OCI-LY7 (cell line): ENCODE measurements at regions not wholly inside any gene's neighbourhood (a gene's known extent, or its start where the extent isn't known, plus 50 kb on each side); places are given as distances from the start of the nearest gene placed in this dataset.

Experiments used
- BruUV-seq: library from RNA; stranded (reverse); fragments of 400-500 nt; replicated peaks from 2 replicates; lab custom pipeline; 2021; lab: Mats Ljungman, UMichigan
- CTCF ChIA-PET: fragments of 300-600 bp; sonication (Branson Sonifier 250); formaldehyde crosslinking; loops from one replicate; lab custom pipeline; 2022; ENCODE audit warnings: antibody characterized with exemption; ENCODE audit not compliant: unreplicated experiment; lab: Charles Lee
- POLR2A ChIA-PET: fragments of 300-600 bp; sonication (Branson Sonifier 250); formaldehyde crosslinking; loops from one replicate; lab custom pipeline; 2022; ENCODE audit warnings: antibody characterized with exemption; lab: Charles Lee
- DNase-seq: peaks from one replicate; pipeline ENCODE4 v3.0.0-alpha.2; 2015; ENCODE audit warnings: low spot score
- H2AFZ ChIP-seq: fragments of 200-600 bp; sonication (generic), shearing (Covaris generic); 2 replicates; pipeline ENCODE4 v1.6.1; 2014; ENCODE audit warnings: mild to moderate bottlenecking, antibody characterized with exemption, low read length, moderate library complexity
- H3K27ac ChIP-seq: fragments of 200-600 bp; sonication (generic); 2 replicates; pipeline ENCODE4 v1.5.1; 2014; ENCODE audit warnings: mixed run types, low read depth, mild to moderate bottlenecking, moderate library complexity, low read length, inconsistent platforms; ENCODE audit not compliant: poor library complexity, severe bottlenecking
- H3K36me3 ChIP-seq: fragments of 200-600 bp; sonication (generic); 2 replicates; pipeline ENCODE4 v1.6.1; 2014; ENCODE audit warnings: mild to moderate bottlenecking, antibody characterized with exemption, low read length, moderate library complexity, mixed read lengths; ENCODE audit not compliant: insufficient read depth
- H3K4me1 ChIP-seq: fragments of 200-600 bp; sonication (generic); 2 replicates; pipeline ENCODE4 v1.5.1; 2014; ENCODE audit warnings: mild to moderate bottlenecking, low read length; ENCODE audit not compliant: insufficient read depth, poor library complexity, severe bottlenecking
- H3K4me2 ChIP-seq: fragments of 200-600 bp; sonication (generic); 2 replicates; pipeline ENCODE4 v1.6.1; 2014; ENCODE audit warnings: mild to moderate bottlenecking, low read length
- H3K4me3 ChIP-seq: fragments of 200-600 bp; sonication (generic); 2 replicates; pipeline ENCODE4 v1.5.1; 2014; ENCODE audit warnings: mild to moderate bottlenecking, low read depth, low read length; ENCODE audit not compliant: poor library complexity, severe bottlenecking
- H3K79me2 ChIP-seq: fragments of 200-600 bp; sonication (generic); 2 replicates; pipeline ENCODE4 v1.6.1; 2016; ENCODE audit warnings: low read depth, mild to moderate bottlenecking, low read length, moderate library complexity, mixed read lengths; ENCODE audit not compliant: insufficient read depth
- H3K9me2 ChIP-seq: fragments of 200-600 bp; sonication (generic); 2 replicates; pipeline ENCODE4 v1.6.1; 2016; ENCODE audit warnings: mild to moderate bottlenecking, low read length, mixed read lengths; ENCODE audit not compliant: insufficient read depth
- H3K9me3 ChIP-seq: fragments of 200-600 bp; sonication (generic); 2 replicates; pipeline ENCODE4 v1.6.1; 2014; ENCODE audit warnings: mild to moderate bottlenecking, mixed run types, low read length, mixed read lengths
- H4K20me1 ChIP-seq: fragments of 200-600 bp; sonication (generic); 2 replicates; pipeline ENCODE4 v1.6.1; 2014; ENCODE audit warnings: mild to moderate bottlenecking, antibody characterized with exemption, low read length, moderate library complexity, mixed read lengths; ENCODE audit not compliant: insufficient read depth
- EZH2phosphoT487 ChIP-seq: fragments of 200-600 bp; sonication (generic); IDR thresholded peaks from 2 replicates; pipeline ENCODE4 v1.6.1; 2018; ENCODE audit warnings: low read depth, borderline replicate concordance, mild to moderate bottlenecking, mixed run types, antibody characterized with exemption, low read length, moderate library complexity, mixed read lengths
- intact Hi-C: fragments of 100-400 bp; cut with micrococcal nuclease; formaldehyde crosslinking; loops from one replicate; pipeline ENCODE4 v1.10.0; 2022; ENCODE audit not compliant: unreplicated experiment
- TF ChIP-seq, protein P1 (sequence below): fragments of 200-600 bp; sonication (generic); conservative IDR thresholded peaks from 2 replicates; pipeline ENCODE4 v1.5.1; 2014; ENCODE audit warnings: mild to moderate bottlenecking, antibody characterized with exemption, low read length, moderate library complexity, mixed read lengths

DNA sequence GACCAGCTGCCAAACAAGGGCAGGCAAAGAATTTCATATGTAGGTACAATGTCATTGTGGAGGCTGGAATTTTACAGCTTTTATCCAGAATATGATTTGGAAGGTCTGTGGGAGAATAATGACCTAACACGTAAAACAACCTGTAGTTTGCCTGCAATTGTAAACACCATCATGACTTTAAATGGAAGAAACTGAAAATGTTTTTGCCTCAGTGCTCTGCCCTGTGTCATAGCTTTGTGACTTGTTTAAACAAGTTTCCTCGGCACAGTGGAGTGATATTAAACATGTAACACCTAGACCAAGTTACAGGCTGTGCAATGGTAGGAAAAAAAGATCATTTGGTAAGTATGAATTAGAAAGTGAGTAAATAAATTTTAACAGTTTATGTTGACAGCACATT, 171.6 kb upstream of the MBNL1 start:
- H4K20me1 ChIP-seq: no peaks in the 10 kb centered on the region
- ChIA-PET CTCF (no interaction called here), POLR2A (interaction anchor here (0.6 to 1.0 kb wide), 3 partner anchors 8 to 29 kb away, joined by 3 read pairs; no protein-coding TSS in a partner anchor)
- no peaks in the 10 kb centered on the region for H3K4me1 ChIP-seq
- no TSS peak for BruUV-seq
- no peak overlapping the region for H3K4me3 ChIP-seq
- H3K36me3 ChIP-seq: no peaks in the 10 kb centered on the region
- H2AFZ ChIP-seq: no peak overlapping the region
- TF ChIP-seq, protein P1, sequence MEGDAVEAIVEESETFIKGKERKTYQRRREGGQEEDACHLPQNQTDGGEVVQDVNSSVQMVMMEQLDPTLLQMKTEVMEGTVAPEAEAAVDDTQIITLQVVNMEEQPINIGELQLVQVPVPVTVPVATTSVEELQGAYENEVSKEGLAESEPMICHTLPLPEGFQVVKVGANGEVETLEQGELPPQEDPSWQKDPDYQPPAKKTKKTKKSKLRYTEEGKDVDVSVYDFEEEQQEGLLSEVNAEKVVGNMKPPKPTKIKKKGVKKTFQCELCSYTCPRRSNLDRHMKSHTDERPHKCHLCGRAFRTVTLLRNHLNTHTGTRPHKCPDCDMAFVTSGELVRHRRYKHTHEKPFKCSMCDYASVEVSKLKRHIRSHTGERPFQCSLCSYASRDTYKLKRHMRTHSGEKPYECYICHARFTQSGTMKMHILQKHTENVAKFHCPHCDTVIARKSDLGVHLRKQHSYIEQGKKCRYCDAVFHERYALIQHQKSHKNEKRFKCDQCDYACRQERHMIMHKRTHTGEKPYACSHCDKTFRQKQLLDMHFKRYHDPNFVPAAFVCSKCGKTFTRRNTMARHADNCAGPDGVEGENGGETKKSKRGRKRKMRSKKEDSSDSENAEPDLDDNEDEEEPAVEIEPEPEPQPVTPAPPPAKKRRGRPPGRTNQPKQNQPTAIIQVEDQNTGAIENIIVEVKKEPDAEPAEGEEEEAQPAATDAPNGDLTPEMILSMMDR: no peak
- no peak for TF ChIP-seq EZH2phosphoT487
- no peak overlapping the region for H3K27ac ChIP-seq
- intact Hi-C loops: no loop called here
- no peak for DNase-seq
- no peaks in the 10 kb centered on the region for H3K9me3 ChIP-seq
- no peaks in the 10 kb centered on the region for H3K79me2 ChIP-seq
- H3K9me2 ChIP-seq: no peaks in the 10 kb centered on the region
- H3K4me2 ChIP-seq: no peak overlapping the region

GRCh38 chr3:152097770-152098169, 171.0 kb upstream of the MBNL1 start:
- ChIA-PET CTCF (no interaction called here), POLR2A (interaction anchor here (0.6 to 1.0 kb wide), 3 partner anchors 9 to 37 kb away, joined by 3 read pairs; no protein-coding TSS in a partner anchor)
- Histone ChIP-seq H3K9me2 (no peaks in the 10 kb centered on the region), H4K20me1 (no peaks in the 10 kb centered on the region), H3K27ac (no peak overlapping the region), H3K79me2 (no peaks in the 10 kb centered on the region), H3K4me3 (no peak overlapping the region), H3K4me1 (no peaks in the 10 kb centered on the region), H3K36me3 (no peaks in the 10 kb centered on the region), H3K4me2 (no peak overlapping the region), H2AFZ (no peak overlapping the region), H3K9me3 (no peaks in the 10 kb centered on the region)
- TF ChIP-seq, protein P1: no peak
- no peak for TF ChIP-seq EZH2phosphoT487
- intact Hi-C loops: no loop called here
- DNase-seq: no peak
- no TSS peak for BruUV-seq

DNA sequence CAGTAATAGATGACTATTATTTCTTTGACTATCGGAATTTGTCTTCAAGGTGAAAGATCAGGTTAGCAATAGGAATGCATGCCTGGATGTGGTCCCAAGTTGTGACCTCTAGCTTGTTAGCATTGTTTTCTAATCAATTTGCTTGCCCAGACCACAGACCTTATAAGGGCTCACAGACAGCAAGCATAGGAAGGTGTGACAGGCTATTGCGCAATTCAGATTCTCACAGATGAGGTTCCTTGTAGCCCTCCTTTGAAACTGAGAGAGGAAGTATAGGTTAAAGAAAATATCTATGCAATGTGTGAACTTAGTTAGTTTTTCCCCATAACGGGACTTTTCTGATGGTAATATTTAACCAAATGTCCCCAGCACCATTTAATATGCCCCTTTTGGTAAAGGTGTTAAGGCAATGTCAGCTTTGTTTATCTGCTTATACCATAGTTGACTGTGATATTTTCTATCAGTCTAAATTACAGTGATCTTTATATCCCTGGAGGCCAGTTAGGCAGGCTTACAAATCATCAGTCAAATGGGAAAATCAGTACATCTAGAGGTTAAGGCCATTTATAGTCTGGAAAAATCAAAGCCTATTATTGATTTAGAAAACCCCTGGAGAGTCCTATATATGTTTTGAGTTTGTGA, 168.1 kb upstream of the MBNL1 start:
- no peaks in the 10 kb centered on the region for H3K9me2 ChIP-seq
- no TSS peak for BruUV-seq
- no peak overlapping the region for H3K4me2 ChIP-seq
- no peaks in the 10 kb centered on the region for H3K79me2 ChIP-seq
- no peaks in the 10 kb centered on the region for H3K36me3 ChIP-seq
- CTCF ChIA-PET: no interaction called here
- H3K4me1 ChIP-seq: no peaks in the 10 kb centered on the region
- H3K4me3 ChIP-seq: no peak overlapping the region
- no peak overlapping the region for H2AFZ ChIP-seq
- POLR2A ChIA-PET: interaction anchor here (1.0 to 1.5 kb wide), 2 partner anchors 9 to 347 kb away, joined by 3 to 5 read pairs; no protein-coding TSS in a partner anchor
- H4K20me1 ChIP-seq: no peaks in the 10 kb centered on the region
- intact Hi-C loops: no loop called here
- no peaks in the 10 kb centered on the region for H3K9me3 ChIP-seq
- H3K27ac ChIP-seq: no peak overlapping the region
- DNase-seq: no peak
- TF ChIP-seq, protein P1: no peak
- TF ChIP-seq EZH2phosphoT487: no peak
